Stimulated activated CD4-positive, alpha-beta T cell treated with anti-CD3 and anti-CD28 coated beads, Interleukin-15, amount 100 ng/mL, for 24 hours (primary cell): ENCODE measurements at regions not wholly inside any gene's neighbourhood (a gene's known extent, or its start where the extent isn't known, plus 50 kb on each side); places are given as distances from the start of the nearest gene placed in this dataset.
A peak's percentile ranks its signal among the peaks of the same experiment; 100 is the strongest.

Experiments
- DNase-seq: peaks from one replicate; pipeline ENCODE4 v3.0.0-alpha.2; 2020

DNA sequence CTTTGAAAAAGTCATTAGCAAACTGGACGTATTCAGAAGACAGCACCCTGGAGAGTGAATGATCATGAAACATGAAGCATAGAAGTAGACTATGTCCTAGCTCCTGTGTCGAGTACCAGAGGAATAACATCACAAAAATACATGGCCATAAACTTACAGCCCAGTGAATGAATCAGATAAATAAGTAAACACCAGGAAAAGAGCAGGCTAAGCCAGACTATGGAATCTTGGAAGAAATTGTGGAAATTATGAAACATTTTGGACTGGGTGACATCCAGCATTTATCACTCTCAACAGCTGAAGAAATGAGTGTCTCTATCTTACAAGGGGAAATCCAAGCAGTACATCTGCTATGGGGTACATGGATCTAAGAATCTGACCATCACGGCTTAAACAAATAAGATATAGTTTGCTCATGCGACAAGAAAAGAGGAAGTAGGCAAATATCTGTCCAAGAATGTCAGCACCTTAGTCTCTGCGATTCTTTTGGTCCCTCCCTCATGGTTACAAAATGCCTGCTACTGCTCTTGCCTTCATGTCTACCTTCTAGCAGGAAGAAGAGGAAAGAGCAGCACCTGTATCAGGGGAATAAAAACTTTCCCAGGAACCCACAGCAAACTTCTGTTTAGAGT, 481.5 kb downstream of the BCOR start:
- no peak for DNase-seq

DNA sequence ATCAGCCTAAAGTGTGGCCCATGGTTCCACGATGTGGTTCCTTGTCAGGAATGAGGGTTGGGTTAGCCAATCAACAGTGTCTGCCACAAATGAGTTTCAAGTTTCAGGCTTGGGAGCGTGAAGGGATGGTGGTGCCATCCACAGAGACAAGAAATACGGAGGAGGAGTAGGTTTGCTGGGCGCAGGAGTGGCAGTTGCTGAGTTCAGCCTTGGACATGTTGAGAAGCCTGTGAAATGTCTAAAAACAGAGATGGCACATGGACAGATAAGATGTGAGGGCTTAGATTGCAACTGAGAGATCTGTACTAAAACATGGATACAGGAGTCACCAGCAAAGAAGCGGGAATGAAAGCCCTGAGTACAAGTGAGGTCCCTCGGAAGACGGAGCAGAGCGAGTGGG, 481.0 kb downstream of the BCOR start:
- DNase-seq: no peak

DNA sequence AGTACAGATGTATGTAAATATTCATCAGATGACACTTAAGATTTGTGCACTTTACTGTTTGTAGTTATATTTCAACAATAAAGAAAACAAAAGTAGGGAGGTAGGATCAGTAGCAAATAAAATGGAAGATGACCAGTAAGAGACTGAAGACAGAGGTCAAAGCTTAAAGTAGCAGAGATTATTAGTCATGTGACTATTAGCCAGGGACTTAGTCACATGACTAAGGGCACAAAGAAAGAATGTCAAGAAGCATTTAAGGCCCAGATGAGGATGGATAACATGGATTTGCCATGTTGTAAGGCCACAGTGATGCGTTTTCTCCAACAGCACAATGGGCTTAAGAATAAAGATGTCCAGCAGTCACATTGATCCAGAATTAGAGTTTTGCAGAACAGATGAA, 479.6 kb downstream of the BCOR start:
- DNase-seq: no peak

DNA sequence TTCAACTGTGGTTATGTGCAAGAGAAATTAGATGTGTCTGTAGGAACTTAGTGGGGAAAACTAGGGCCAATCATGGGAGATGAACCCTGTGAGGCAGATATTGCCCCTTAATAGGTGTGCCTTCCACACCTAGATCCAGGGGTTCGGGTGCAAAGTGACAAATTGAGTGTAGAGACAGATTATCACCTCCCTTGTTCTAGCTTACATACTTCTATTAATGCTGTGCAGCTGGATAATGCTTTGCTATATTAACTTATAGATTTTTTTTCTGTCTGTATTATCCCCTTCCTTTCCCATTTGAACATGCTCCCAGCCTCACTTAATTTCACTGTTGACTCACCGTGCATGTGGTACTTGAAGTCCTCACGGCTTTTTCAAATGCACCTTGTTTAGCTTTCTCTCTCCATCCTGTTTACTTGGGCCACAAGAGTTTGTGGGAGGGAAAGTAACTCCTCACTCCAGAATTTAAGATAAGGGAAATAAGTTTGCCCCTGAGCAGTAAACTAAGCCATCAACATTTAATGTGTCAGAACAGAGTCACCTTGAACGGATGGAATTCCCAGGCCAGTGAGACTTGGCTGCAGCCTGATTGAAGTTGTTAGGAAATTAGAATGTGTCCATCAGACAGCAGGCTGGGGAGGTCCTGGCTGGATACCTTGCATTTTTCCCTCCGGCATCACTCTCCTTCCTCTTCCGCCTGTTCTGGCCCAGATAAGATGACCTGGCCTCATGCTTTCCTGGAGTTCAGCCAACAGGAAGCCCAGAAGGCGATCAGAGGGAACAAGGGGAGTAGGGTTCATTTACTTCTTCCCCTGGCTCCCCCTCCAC, 478.4 kb downstream of the BCOR start:
- DNase-seq: no peak

DNA sequence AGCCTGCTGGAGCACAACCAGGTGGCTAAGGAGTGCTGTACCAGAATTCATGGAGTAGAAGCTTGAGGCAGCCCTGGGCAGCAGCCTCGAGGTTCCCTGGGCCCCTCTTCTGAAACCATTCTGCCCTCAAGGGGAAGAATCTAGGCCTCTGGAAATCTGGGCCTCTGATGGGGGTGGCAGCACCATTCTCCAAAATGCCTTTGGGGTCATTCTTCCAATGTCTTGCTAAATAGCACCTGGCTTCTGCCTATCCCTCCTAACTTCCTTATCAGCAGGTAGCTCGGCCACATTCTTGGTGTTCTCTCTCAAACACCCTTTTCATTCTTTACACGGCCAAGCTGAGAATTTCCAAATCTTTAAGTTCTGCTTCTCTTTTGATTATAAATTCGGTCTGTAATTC, 473.6 kb downstream of the BCOR start:
- no peak for DNase-seq

DNA sequence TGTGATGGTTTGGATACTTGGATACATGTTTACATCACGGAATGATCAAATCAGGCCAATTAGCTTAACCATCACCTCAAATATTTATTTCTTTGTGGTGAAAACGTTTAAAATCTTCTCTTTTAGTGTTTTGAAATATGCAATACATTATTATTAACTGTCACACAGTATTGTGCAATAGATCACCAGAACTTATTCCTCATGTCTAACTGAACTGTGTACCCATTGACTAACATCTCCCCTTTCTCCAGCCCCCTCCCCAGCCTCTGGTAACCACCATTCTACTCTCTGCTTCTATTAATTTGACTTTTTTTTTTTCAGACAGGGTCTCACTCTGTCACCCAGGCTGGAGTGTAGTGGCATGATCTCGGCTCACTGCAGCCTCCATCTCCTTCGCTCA, 471.9 kb downstream of the BCOR start:
- DNase-seq: no peak

DNA sequence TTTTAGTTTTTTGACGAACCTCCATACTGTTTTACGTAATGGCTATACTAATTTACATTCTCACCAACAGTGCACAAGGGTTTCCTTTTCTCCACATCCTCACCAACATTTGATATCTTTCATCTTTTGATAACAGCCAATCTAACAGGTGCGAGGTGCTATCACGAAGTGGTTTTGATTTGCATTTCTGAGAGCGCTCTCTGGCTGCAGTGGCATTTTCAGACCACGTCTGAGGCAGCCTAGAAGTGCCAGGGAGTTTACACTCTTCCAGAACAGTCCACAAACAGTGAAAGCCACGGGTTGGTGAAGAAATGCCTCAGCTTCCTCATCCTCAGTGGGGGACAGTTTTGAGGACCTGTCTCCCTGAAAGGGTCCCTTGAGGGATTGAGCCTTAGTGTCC, 471.0 kb downstream of the BCOR start:
- DNase-seq: no peak

DNA sequence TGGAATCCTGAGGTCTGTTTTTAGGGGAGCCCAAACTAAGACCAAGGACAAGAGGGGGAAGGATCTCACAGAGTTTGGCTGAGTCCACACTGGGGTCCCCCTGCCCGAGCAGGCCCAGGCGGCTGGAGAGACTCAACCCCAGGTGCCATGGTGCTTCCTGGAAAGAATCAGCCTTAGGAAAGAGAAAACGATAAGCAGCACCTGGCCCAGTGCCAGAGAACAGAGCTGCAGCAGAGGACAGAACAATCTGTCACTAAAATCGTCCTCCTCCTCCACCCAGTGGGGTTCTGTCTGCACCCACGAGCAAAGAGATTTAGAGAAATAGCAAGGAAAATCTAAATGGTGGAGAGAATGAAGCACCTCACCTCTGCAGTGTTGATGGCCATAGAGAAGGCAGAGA, 470.5 kb downstream of the BCOR start:
- DNase-seq: no peak

DNA sequence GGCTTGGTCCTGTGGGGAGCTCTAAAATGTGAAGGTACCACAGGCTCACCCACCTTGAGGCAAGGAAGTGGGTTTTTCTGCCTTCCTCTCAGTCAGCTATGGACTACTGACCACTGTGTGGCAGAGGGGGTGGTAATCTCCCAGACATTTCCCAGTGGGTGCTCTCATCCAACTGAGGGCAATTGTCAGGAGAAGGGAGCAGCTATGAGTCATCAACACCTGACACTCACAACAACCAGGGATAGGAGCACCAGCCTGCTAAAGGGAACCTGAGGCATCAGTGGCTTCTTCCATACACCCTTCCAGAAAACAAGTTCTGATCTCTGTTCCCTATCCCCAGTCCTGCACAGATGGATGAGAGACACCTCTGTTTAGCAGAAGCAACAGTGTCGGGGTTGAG, 468.8 kb downstream of the BCOR start:
- no peak for DNase-seq

DNA sequence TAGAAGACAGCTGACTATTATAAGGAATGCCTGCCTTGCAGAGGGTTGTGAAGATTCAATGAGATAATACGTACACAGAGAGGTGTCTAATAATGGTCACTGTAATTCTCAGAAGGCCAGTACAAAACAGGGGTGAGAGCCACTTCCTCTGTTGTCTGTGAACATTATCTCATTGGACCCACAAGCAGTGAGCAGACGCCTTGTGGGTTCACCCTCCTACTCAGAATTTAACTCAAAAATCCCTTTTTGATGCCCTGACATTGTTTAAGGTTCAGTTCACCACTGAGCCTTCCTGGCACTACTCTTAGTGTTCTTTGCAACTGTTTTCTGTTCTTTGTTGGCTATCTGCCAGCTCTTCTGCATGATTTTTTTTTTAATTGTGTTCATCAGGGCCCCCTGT, 467.4 kb downstream of the BCOR start:
- DNase-seq: no peak

DNA sequence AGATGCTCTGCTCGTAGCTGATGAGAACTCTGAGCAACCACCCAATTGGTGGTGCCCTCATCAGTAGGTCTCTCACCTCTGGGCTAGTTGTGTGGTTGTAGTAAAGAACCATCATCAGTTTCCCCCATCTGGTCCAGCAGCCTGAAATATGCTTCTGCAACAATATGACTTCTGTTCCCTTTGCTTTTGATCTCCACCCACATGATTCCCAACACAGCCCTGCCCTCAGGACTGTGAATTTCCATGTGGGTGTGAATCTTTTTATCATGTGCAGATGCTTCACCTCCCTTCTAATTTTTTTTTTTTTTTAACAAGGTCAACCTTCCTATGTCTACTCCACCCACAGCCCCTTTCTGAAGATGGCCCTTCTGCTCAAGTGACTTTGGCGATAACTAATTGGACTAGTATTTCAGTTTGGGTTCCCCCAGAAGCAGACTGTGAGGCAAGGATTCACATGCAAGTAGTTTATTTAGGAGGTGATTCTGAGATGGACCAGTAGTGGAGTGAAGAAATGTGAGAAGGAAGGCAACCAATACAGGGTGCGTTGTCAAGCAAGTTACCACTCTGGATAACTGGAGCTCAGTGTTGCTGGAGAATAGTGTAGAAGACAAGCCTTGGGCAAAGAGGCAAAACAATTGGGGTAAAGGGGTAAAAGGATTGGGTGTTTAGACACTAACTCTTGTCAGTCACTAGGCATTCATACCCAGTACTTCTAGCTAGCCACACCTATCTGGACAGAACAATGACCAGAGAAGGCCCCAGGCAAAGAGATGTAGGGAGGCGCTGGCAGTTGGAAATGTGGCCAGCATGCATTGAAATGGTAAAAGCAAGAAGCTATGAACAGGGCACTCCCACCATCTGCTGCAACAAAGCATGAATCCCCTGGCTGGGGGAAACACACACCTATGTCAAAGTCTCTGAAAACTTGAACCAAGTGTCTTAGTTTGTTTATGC, 466.2 kb downstream of the BCOR start:
- no peak for DNase-seq

DNA sequence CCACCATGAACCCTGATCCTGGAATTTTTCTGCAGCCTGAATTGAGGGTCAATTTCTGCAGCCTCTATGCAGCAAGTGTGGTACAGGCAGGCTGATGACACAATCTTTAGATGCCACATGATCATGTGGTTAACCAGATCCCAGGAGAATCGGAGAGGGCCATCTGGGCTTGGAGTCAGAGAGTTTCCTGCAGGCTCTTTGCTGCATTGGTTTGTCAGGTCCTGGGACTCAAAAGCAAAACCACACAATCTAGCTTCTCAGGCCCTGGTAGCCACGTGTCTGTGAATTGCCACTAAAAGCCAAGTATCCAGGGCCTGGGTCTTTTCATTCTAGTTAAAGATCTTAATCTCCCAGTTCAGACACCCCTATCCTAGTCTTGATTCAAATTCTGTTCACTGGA, 464.5 kb downstream of the BCOR start:
- DNase-seq: no peak

DNA sequence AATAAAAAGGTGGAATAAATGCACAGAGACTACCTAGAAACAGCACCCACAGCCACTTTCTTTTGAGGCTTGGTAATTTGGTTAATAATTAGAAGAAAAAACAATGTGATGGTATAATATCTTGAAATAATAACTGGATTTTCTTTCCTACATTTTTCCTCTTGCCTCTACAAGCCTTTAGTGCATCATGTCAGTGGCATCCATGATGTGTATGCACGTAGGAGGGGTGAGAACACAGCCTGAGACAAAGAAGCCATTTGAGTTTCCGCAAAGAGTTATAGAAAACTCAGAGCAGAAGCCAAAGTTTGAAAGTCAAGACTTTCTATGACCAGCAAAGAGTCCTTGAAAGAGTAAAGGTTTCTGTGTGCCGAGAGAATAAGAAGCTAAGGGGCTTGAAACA, 461.3 kb downstream of the BCOR start:
- DNase-seq: no peak

DNA sequence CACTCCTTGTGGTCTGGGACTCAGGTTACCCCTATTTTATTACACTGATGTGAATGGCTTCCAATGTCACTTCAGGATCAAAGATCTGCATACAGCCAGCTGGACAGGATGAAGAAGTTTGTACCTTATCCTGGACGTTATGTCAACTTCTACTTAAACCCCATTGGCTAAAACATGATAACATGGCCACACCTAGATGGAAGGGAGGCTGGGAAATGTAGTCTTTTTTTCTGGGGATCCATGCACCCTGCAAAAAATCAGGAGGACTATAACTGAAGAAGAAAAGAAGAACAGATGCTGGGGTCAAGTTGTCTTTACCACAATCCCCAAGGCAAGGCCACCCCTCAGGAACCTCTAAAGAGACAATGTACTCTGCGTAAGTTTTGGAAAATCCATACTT, 459.2 kb downstream of the BCOR start:
- DNase-seq: no peak

DNA sequence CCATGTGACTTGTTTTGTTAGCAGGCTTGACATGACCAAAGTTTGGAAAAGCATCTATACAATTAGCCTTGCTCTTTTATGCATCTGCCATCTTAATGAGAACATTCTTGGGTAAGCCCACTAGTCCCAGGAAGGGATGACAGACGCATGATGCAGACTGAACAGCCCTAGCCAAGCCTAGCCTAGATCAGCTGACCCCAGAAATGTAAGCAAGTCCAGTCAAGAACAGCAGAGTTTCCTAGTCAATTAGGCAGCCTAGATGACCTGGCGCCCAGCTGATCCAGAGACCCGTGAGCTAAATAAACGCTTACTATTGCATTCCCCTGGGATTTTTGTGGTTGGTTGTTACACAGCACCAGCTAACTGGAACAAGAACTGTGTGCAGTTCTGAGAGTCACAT, 457.9 kb downstream of the BCOR start:
- no peak for DNase-seq

DNA sequence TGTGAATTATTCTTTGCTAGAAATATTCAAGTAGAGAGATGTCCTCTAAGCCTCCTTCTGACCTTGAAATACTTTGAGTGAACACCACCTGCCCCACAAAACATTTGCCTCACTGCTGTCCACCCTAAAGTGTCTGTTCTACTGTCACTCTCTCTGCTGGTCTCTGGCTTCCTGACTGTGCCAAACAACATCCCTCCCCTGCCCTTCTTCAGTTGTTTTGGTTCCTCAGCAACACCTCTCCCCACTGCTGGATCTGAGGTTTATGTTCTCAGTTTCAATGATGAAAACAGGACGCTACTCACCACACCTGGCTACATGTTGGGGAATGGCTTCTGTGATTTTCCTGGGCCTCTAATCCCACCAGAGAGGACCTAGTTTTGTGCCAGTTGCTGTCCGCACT, 456.9 kb downstream of the BCOR start:
- DNase-seq: no peak

DNA sequence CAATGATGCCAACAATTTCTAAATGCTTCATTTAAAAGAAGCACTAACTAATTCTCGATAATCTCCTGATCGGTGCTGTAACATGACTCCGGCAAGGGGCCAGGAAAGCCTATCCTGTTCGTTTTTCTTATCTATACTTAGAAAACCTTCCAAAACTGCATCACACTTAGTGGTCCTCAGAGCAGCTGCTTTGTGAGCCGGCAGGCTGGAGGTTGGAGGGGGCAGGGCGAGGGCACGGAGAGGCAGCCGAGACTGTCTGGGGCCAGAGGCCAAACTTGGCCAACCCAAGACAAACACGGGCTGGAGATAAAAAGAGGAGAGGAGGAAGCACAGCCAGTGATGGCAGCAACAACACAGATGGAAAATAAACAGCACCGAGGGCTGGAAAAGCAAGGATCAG, 455.7 kb downstream of the BCOR start:
- DNase-seq: no peak

DNA sequence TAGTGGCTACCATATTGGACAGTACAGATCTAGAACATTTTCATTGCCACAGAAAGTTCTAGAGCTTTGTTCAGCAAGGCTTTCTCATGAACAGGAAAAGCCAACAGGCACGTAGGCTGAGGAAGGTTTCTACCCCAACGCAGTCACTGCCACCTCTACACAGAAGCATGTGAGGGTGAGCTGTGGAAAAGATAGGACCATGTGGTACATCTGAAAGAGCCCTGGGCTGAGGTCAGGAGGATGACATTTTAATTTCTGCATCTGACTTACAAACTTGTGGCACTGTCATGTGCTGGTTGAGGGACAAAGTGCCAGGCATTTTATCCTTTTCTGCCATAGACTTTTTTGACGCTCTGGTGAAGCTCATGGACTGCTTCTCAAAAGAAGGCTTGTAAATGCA, 454.2 kb downstream of the BCOR start:
- DNase-seq: no peak

DNA sequence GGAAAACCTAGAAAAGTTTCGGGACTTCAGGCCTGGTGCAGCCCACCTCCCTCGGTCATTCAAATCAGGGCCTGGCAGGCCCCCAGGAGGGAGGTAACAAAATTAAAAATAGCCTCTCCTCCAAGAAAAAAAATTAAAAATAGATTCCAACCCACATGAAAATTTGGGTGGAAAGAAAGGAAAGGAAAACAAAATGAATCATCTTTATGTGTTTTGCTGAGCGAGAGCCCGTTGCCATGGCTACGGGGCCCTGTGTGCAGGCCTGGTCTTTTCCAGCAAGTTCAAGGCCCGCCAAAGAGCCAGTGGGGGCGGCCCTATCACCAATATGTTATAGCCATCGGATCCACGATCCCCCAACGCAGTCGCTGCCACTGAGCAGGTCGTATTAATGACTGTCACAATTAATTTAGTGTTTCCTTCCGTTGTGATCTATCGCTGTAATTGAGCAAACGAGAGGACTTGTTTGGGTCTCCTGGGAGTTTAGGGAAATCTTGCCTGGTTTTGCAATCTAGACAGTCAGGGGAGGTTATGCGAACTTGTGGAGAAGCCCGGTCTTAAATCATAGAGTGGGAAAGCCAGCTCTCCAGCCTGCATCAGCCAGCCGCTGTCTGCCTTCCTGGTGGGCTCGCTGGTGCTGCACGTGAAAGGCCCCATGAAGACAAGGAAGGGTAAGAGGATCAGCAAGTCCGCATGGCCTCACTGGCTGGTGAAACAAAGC, 452.4 kb downstream of the BCOR start:
- peak; percentile 50 for DNase-seq

DNA sequence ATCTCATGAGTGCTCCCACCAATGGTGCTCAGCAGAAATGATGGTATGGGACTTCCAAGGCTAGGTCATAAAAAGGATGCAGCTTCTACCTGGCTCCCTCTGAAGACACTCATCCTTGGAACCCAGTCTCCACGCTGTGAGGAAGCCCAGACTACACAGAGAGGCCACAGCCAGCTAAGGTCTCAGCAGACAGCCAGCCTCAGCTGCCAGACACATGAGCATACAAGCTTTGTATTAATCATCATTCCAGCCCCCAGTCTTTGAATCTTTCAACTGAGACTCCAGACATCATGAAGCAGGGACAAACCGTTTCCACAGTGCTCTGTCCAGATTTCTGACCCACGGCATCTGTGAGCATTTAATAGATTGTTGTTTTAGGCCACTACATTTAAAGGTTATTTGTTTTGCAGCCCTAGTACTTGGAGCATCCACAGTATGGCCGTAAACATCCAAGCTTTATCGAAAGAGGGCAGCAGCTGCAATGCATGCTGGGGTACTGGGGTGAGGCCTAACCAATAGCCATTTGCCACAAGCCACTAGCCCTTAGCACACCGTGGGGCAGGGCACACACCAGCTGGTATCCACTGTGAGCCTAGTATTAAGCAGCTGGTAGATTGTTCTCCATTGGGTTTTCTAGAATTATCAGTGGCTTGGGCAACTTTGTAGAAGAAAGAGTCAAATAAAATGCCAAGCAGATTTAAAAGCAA, 449.1 kb downstream of the BCOR start:
- no peak for DNase-seq

DNA sequence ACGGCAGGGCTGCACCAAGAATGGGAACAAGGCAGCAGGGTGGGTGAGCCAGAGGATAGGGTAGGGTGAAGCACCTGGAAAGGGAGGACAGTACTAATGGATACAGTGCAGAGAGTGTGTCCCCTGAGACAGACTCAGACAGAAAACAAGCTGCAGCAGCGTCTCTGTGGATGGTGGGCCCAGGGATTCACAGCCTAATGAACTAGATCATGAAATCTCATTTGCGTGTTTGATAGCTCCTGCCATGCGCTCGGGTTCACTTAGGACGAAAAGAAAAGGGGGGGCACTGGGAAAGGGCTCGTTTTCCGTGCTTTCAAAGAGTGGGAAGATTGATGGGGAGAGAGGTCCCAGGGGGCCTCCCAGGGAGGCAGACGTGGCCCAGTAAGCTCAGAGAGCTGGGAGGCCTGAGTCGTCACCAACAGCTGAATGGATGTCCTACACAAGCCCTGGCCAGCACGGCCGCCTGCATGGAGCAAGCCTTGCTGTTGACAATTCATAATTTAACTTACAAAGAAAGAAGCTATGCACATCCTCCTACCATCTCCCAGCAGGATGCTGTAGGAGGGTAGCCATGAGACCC, 446.9 kb downstream of the BCOR start:
- DNase-seq: no peak

DNA sequence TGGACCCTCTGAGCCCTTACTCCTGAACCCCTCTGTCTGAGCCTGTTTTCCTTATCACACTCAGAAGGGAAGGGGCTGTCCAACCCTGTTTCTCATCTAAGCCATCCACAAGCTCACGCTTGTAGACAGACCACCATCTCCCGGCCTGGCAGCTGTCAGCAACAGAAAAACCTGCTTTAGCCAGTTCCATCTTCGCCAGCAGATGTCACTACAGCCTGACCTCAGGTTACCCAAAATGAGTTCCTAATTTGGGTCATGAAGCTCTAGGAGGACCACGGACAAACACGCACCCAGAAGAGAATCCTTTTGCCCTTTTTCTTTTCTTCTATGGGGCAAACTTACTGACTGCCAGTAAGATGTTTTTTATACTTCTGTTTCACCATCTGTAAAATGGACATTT, 445.4 kb downstream of the BCOR start:
- DNase-seq: peak; percentile 39
